Activated CD8-positive, alpha-beta memory T cell treated with anti-CD3 and anti-CD28 coated beads for 1 hour (primary cell): ENCODE measurements at regions not wholly inside any gene's neighbourhood (a gene's known extent, or its start where the extent isn't known, plus 50 kb on each side); places are given as distances from the start of the nearest gene placed in this dataset.
"Not testable (repeated sequence)": the region's sequence is repeated elsewhere in the genome, so short reads cannot be mapped to it uniquely, and the experiment has no call there.

Experiments
- DNase-seq, 2 donors: peaks; one replicate each; pipeline ENCODE4 v3.0.0-alpha.2; 2020; ENCODE audit warnings: low read depth in 1 of 2; ENCODE audit errors: extremely low read depth in 1 of 2

GRCh38 chr4:128649575-128650205 lies 159.8 kb upstream of the JADE1 start:
- DNase-seq: no peak

GRCh38 chr4:128649161-128649560 lies 160.3 kb upstream of the JADE1 start:
- DNase-seq: no peak

- DNase-seq: no peak
Observed at GRCh38 chr4:128648021-128648420, 161.5 kb upstream of the JADE1 start.

- not testable (repeated sequence) for DNase-seq
Observed at GRCh38 chr4:128646893-128647292, 162.6 kb upstream of the JADE1 start.

- DNase-seq: not testable (repeated sequence)
Observed at GRCh38 chr4:128644693-128645654, 164.5 kb upstream of the JADE1 start.

GRCh38 chr4:128644107-128644506 lies 165.4 kb upstream of the JADE1 start:
- DNase-seq: not testable (repeated sequence)

GRCh38 chr4:128641566-128641965 lies 167.9 kb upstream of the JADE1 start:
- not testable (repeated sequence) for DNase-seq

GRCh38 chr4:128639541-128640270 lies 169.8 kb upstream of the JADE1 start:
- no peak for DNase-seq

GRCh38 chr4:128636906-128637305 lies 172.6 kb upstream of the JADE1 start:
- DNase-seq: no peak

- DNase-seq: no peak
Observed at GRCh38 chr4:128635955-128636560, 173.4 kb upstream of the JADE1 start.

GRCh38 chr4:128635141-128635954 lies 174.2 kb upstream of the JADE1 start:
- DNase-seq: no peak

- DNase-seq: no peak
Observed at GRCh38 chr4:128633067-128633466, 176.4 kb upstream of the JADE1 start.

- no peak for DNase-seq
Observed at GRCh38 chr4:128630871-128631270, 178.6 kb upstream of the JADE1 start.

GRCh38 chr4:128623508-128624215 lies 185.8 kb upstream of the JADE1 start:
- no peak for DNase-seq

GRCh38 chr4:128620279-128620965 lies 189.1 kb upstream of the JADE1 start:
- DNase-seq: not testable (repeated sequence)

- DNase-seq: no peak
Observed at GRCh38 chr4:128615197-128615596, 194.3 kb upstream of the JADE1 start.

- no peak for DNase-seq
Observed at GRCh38 chr4:128608006-128608405, 201.5 kb upstream of the JADE1 start.

- DNase-seq: no peak
Observed at GRCh38 chr4:128606173-128606572, 203.3 kb upstream of the JADE1 start.

- DNase-seq: no peak
Observed at GRCh38 chr4:128604840-128605239, 204.7 kb upstream of the JADE1 start.
